Activated CD8-positive, alpha-beta T cell treated with anti-CD3 and anti-CD28 coated beads, Interleukin-2, amount 10 ng/mL, durations not matched to agents 7 days and 5 days (primary cell): ENCODE measurements at regions not wholly inside any gene's neighbourhood (a gene's known extent, or its start where the extent isn't known, plus 50 kb on each side); places are given as distances from the start of the nearest gene placed in this dataset.
"Not testable (repeated sequence)": the region's sequence is repeated elsewhere in the genome, so short reads cannot be mapped to it uniquely, and the experiment has no call there.

Source experiments
- ATAC-seq: fragments of 150-1000 bp; cut with Tn5 transposase; one replicate; pipeline ENCODE4 v1.10.0; 2021; ENCODE audit warnings: moderate library complexity
- CTCF ChIA-PET: fragments of 350-600 bp; sonication (Branson Sonifier 250); formaldehyde crosslinking; loops from one replicate; lab custom pipeline; 2021; ENCODE audit warnings: antibody characterized with exemption; lab: Charles Lee
- POLR2A ChIA-PET: fragments of 350-600 bp; sonication (Branson Sonifier 250); formaldehyde crosslinking; loops from one replicate; lab custom pipeline; 2021; ENCODE audit warnings: antibody characterized with exemption; lab: Charles Lee
- DNase-seq: peaks from one replicate; pipeline ENCODE4 v3.0.0-alpha.2; 2020
- H3K27ac Mint-ChIP-seq: one replicate; pipeline ENCODE4 v1.8.0; 2021; ENCODE audit warnings: mild to moderate bottlenecking, mixed read lengths
- H3K27me3 Mint-ChIP-seq: one replicate; pipeline ENCODE4 v1.8.0; 2021; ENCODE audit warnings: low read depth, mixed read lengths
- H3K36me3 Mint-ChIP-seq: one replicate; pipeline ENCODE4 v1.8.0; 2021; ENCODE audit warnings: low read depth, mixed read lengths
- H3K4me1 Mint-ChIP-seq: one replicate; pipeline ENCODE4 v1.8.0; 2021; ENCODE audit warnings: low read depth, mixed read lengths
- H3K4me3 Mint-ChIP-seq: one replicate; pipeline ENCODE4 v1.8.0; 2021; ENCODE audit warnings: mild to moderate bottlenecking, mixed read lengths
- H3K9me3 Mint-ChIP-seq: one replicate; pipeline ENCODE4 v1.8.0; 2022; ENCODE audit warnings: mixed read lengths; ENCODE audit not compliant: insufficient read depth

DNA sequence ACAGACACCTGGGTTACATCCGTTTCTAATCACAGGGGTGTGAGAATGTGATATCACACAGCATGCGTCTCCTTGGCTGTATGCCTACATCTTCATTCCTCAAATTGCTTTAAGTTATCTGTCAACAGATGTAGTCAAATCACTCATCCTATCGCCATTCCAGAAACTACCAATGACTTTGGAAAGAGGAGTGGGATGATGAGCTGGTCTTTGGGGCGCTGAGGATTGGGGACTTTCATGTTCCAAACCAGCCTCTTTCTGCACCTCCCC lies 104.8 kb downstream of the NAV1 start:
- ChIA-PET CTCF (no interaction called here), POLR2A (no interaction called here)
- no peaks in the 10 kb centered on the region for H3K36me3 Mint-ChIP-seq
- H3K4me3 Mint-ChIP-seq = no peak overlapping the region
- DNase-seq = no peak
- H3K4me1 Mint-ChIP-seq = no peaks in the 10 kb centered on the region
- H3K27me3 Mint-ChIP-seq = peaks cover 26% of the 10 kb centered on the region
- no peak overlapping the region for H3K27ac Mint-ChIP-seq
- no peak for ATAC-seq
- H3K9me3 Mint-ChIP-seq = no peaks in the 10 kb centered on the region

GRCh38 chr1:201644197-201644596 lies 105.3 kb downstream of the NAV1 start:
- Mint-ChIP-seq H3K4me3 (no peak overlapping the region), H3K27ac (no peak overlapping the region), H3K27me3 (peaks cover 26% of the 10 kb centered on the region), H3K9me3 (no peaks in the 10 kb centered on the region), H3K36me3 (no peaks in the 10 kb centered on the region), H3K4me1 (no peaks in the 10 kb centered on the region)
- CTCF ChIA-PET = no interaction called here
- POLR2A ChIA-PET = no interaction called here
- no peak for ATAC-seq
- no peak for DNase-seq

DNA sequence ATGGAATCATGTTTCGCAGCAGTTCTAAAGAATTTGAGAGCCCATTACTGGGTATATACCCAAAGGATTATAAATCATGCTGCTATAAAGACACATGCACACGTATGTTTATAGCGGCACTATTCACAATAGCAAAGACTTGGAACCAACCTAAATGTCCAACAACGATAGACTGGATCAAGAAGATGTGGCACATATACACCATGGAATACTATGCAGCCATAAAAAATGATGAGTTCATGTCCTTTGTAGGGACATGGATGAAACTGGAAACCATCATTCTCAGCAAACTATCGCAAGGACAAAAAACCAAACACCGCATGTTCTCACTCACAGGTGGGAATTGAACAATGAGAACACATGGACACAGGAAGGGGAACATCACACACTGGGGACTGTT lies 106.1 kb downstream of the NAV1 start:
- H3K4me1 Mint-ChIP-seq, DNase-seq, CTCF ChIA-PET, H3K4me3 Mint-ChIP-seq, POLR2A ChIA-PET, H3K27ac Mint-ChIP-seq, ATAC-seq, H3K36me3 Mint-ChIP-seq, H3K9me3 Mint-ChIP-seq: not testable (repeated sequence)
- H3K27me3 Mint-ChIP-seq = peaks cover 33% of the 10 kb centered on the region

DNA sequence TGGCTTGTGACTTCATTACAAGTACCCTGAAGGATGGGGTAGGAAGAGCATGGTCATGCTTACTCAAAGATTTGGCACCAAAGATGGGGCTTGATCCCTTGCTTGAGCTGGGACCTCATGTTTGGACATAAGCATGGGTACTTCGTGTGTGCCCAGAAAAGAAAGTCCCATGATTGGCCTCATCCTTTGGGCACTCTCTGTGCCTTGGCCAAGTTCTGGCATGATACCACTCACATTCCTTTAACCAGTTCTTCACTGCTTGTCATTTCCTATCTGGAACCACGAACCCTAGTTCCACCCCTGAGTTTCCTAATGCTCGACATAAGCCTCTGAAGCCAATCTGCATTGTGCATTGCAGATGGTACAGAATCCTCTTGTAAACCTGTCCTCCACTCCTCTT lies 107.0 kb downstream of the NAV1 start:
- ChIA-PET POLR2A (no interaction called here), CTCF (no interaction called here)
- H3K4me1 Mint-ChIP-seq = no peaks in the 10 kb centered on the region
- H3K27ac Mint-ChIP-seq = no peak overlapping the region
- peaks cover 38% of the 10 kb centered on the region for H3K27me3 Mint-ChIP-seq
- no peaks in the 10 kb centered on the region for H3K36me3 Mint-ChIP-seq
- DNase-seq (no peak), ATAC-seq (no peak)
- H3K4me3 Mint-ChIP-seq = no peak overlapping the region
- H3K9me3 Mint-ChIP-seq = no peaks in the 10 kb centered on the region

GRCh38 chr1:201646411-201647022 lies 107.6 kb downstream of the NAV1 start:
- POLR2A ChIA-PET = interaction anchor here (0.7 kb wide), 1 partner anchor 637 kb away, joined by 3 read pairs; no protein-coding TSS in a partner anchor

DNA sequence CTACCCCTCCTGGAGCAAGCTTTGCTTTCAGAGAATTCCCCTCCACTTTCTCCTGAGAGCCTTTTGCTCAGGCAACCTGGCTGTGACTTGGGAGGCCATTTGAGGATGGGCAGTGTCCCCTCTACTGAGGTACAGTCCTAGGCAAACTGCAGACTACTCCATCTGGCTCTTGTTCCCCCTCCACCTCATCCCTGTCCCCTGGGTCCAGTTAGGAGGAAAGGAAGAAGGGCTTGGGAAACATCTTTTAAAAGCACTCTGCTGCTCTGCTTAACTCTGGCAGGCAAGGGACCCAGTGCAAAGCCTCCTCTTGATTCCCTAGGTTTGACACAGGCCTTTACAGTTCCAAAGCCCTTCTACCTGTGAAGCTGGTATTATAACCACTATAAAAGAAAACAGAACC lies 108.2 kb downstream of the NAV1 start:
- DNase-seq (no peak), ATAC-seq (no peak)
- no peaks in the 10 kb centered on the region for H3K36me3 Mint-ChIP-seq
- H3K27me3 Mint-ChIP-seq = peaks cover 45% of the 10 kb centered on the region
- ChIA-PET CTCF (no interaction called here), POLR2A (interaction anchor here (0.7 kb wide), 1 partner anchor 636 kb away, joined by 3 read pairs; no protein-coding TSS in a partner anchor)
- H3K9me3 Mint-ChIP-seq = no peaks in the 10 kb centered on the region
- H3K27ac Mint-ChIP-seq = no peak overlapping the region
- no peaks in the 10 kb centered on the region for H3K4me1 Mint-ChIP-seq
- H3K4me3 Mint-ChIP-seq = no peak overlapping the region

More at GRCh38 chr1:201646411-201647022, 107.6 kb downstream of the NAV1 start:
- Mint-ChIP-seq H3K4me3 (no peak overlapping the region), H3K4me1 (no peaks in the 10 kb centered on the region), H3K36me3 (no peaks in the 10 kb centered on the region), H3K27ac (no peak overlapping the region), H3K9me3 (no peaks in the 10 kb centered on the region), H3K27me3 (peaks cover 40% of the 10 kb centered on the region)
- DNase-seq (no peak), ATAC-seq (no peak)
- CTCF ChIA-PET = no interaction called here

GRCh38 chr1:201647722-201648065 lies 108.8 kb downstream of the NAV1 start:
- Mint-ChIP-seq H3K4me1 (no peaks in the 10 kb centered on the region), H3K27me3 (peaks cover 45% of the 10 kb centered on the region), H3K4me3 (no peak overlapping the region), H3K36me3 (no peaks in the 10 kb centered on the region), H3K9me3 (no peaks in the 10 kb centered on the region), H3K27ac (no peak overlapping the region)
- CTCF ChIA-PET = no interaction called here
- no peak for ATAC-seq
- DNase-seq = no peak
- POLR2A ChIA-PET = no interaction called here

GRCh38 chr1:201648066-201648906 lies 109.4 kb downstream of the NAV1 start:
- no peaks in the 10 kb centered on the region for H3K4me1 Mint-ChIP-seq
- no peak overlapping the region for H3K4me3 Mint-ChIP-seq
- ATAC-seq (peak; percentile 62), DNase-seq (no peak)
- CTCF ChIA-PET = no interaction called here
- no peaks in the 10 kb centered on the region for H3K36me3 Mint-ChIP-seq
- H3K27me3 Mint-ChIP-seq = peaks cover 45% of the 10 kb centered on the region
- no peaks in the 10 kb centered on the region for H3K9me3 Mint-ChIP-seq
- POLR2A ChIA-PET = no interaction called here
- H3K27ac Mint-ChIP-seq = no peak overlapping the region

GRCh38 chr1:201648907-201649721 lies 110.2 kb downstream of the NAV1 start:
- CTCF ChIA-PET = no interaction called here
- peaks cover 45% of the 10 kb centered on the region for H3K27me3 Mint-ChIP-seq
- H3K27ac Mint-ChIP-seq = no peak overlapping the region

DNA sequence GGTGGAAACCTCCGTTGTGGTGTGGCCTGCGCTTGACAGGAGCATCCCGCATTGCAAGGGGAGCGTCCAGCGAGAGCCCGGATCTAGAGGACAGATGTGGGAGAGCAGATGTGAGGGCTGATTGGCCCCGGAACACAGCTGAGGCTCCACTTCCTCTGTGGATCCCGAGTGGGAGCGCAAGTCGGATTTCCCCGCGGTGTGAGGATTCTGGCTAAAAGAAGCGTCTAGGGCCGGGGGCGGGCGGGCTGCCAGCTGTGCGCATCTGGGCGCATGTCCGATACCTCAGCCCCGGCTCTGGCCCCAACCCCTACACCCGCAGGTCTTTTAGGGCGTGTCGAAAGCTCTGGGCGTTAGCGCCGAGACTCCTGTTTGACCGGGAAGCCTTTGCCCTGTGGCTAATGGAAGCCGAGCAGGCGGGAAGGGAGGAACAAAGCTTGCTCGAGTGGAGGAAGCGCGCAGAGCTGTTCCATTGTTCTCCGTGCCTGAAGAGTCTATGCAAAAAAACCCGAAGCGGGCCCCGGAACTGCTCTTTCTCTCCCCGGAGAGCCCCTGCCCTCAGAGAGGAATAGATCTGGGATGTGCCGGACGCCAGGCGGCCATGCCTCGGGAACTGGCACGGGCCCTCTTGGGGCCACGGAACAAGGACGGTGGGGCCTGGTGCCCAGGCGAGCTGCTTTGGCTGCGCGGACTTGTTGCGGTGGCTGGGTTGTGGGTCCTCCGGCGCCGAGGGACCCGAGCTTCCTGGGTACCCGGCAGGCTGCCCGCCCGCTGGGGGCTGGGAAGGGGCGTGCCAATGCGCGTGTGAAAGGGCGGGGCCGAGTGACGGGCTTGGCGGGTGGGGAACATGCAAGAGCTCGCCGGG lies 111.1 kb downstream of the NAV1 start:
- Mint-ChIP-seq H3K9me3 (no peaks in the 10 kb centered on the region), H3K4me3 (no peak overlapping the region), H3K27me3 (peaks cover 42% of the 10 kb centered on the region), H3K4me1 (no peaks in the 10 kb centered on the region), H3K27ac (no peak overlapping the region), H3K36me3 (no peaks in the 10 kb centered on the region)
- ChIA-PET CTCF (no interaction called here), POLR2A (no interaction called here)
- ATAC-seq = no peak
- DNase-seq = no peak

More at GRCh38 chr1:201648907-201649721, 110.2 kb downstream of the NAV1 start:
- DNase-seq (no peak), ATAC-seq (no peak)
- Mint-ChIP-seq H3K9me3 (no peaks in the 10 kb centered on the region), H3K4me1 (no peaks in the 10 kb centered on the region), H3K36me3 (no peaks in the 10 kb centered on the region), H3K4me3 (no peak overlapping the region)
- POLR2A ChIA-PET = interaction anchor here (0.6 kb wide), 1 partner anchor 1171 kb away, joined by 6 read pairs; no protein-coding TSS in a partner anchor

DNA sequence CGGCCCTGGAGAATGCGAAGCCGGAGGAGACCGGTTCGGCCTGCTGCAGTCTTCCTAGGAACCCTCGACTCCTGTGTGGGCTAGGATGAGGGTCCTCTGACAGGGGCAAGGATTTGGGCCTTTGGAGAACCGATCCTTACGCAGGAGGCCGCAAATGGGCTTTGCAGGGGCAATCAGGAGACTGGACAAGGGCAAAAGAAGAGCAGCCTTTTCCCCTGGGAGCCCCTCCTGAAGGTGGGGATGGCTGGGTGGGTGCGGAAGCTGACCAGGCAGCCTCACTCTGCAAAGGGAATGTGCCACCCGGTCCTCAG lies 111.7 kb downstream of the NAV1 start:
- POLR2A ChIA-PET = no interaction called here
- H3K9me3 Mint-ChIP-seq = no peaks in the 10 kb centered on the region
- peaks cover 41% of the 10 kb centered on the region for H3K27me3 Mint-ChIP-seq
- ATAC-seq (no peak), DNase-seq (no peak)
- no peak overlapping the region for H3K4me3 Mint-ChIP-seq
- no peak overlapping the region for H3K27ac Mint-ChIP-seq
- H3K4me1 Mint-ChIP-seq = no peaks in the 10 kb centered on the region
- no peaks in the 10 kb centered on the region for H3K36me3 Mint-ChIP-seq
- CTCF ChIA-PET = no interaction called here
